Parathyroid adenoma (tissue), 2 donors: ENCODE measurements at regions not wholly inside any gene's neighbourhood (a gene's known extent, or its start where the extent isn't known, plus 50 kb on each side); places are given as distances from the start of the nearest gene placed in this dataset.

Experiments used
- H2AFZ ChIP-seq: fragments of 300-600 bp; sonication (generic); one replicate; pipeline ENCODE4 v1.7.0; 2017; ENCODE audit warnings: antibody characterized with exemption, mild to moderate bottlenecking
- H3K27ac ChIP-seq: fragments of 300-600 bp; sonication (generic); one replicate; pipeline ENCODE4 v1.7.0; 2017
- H3K27me3 ChIP-seq: fragments of 300-600 bp; sonication (generic); one replicate; pipeline ENCODE4 v1.7.0; 2017; ENCODE audit warnings: low read length; ENCODE audit not compliant: control insufficient read depth, insufficient read depth
- H3K36me3 ChIP-seq: fragments of 300-600 bp; sonication (generic); one replicate; pipeline ENCODE4 v1.7.0; 2017; ENCODE audit warnings: low read length; ENCODE audit not compliant: control insufficient read depth, insufficient read depth
- H3K4me1 ChIP-seq: fragments of 300-600 bp; sonication (generic); one replicate; pipeline ENCODE4 v1.7.0; 2017; ENCODE audit warnings: control low read depth
- H3K4me2 ChIP-seq: fragments of 300-600 bp; sonication (generic); one replicate; pipeline ENCODE4 v1.7.0; 2017; ENCODE audit warnings: low read length
- H3K4me3 ChIP-seq: fragments of 300-600 bp; sonication (generic); one replicate; pipeline ENCODE4 v1.7.0; 2017; ENCODE audit warnings: low read depth, low read length
- H3K79me2 ChIP-seq: fragments of 300-600 bp; sonication (generic); one replicate; pipeline ENCODE4 v1.7.0; 2017; ENCODE audit warnings: control low read depth
- H3K9ac ChIP-seq: fragments of 300-600 bp; sonication (generic); one replicate; pipeline ENCODE4 v1.7.0; 2017; ENCODE audit warnings: mild to moderate bottlenecking
- H3K9me3 ChIP-seq: fragments of 300-600 bp; sonication (generic); one replicate; pipeline ENCODE4 v1.7.0; 2017; ENCODE audit warnings: low read length; ENCODE audit not compliant: control insufficient read depth
- CTCF ChIP-seq: fragments of 300-600 bp; sonication (generic); IDR thresholded peaks from one replicate; pipeline ENCODE4 v1.7.0; 2017; ENCODE audit warnings: antibody characterized with exemption, mild to moderate bottlenecking
- donor health status: primary hyperparathyroidism.

- no peaks in the 10 kb centered on the region for H3K36me3 ChIP-seq
- TF ChIP-seq CTCF: no peak
- no peak overlapping the region for H2AFZ ChIP-seq
- H3K9ac ChIP-seq: no peak overlapping the region
- no peaks in the 10 kb centered on the region for H3K9me3 ChIP-seq
- H3K4me2 ChIP-seq: no peak overlapping the region
- H3K4me3 ChIP-seq: no peak overlapping the region
- no peaks in the 10 kb centered on the region for H3K27me3 ChIP-seq
- no peak overlapping the region for H3K27ac ChIP-seq
- no peaks in the 10 kb centered on the region for H3K4me1 ChIP-seq
- no peaks in the 10 kb centered on the region for H3K79me2 ChIP-seq
Observed at GRCh38 chr12:125399489-125399888, 334.3 kb downstream of the AACS start.

GRCh38 chr12:125402874-125403789, 337.9 kb downstream of the AACS start:
- Histone ChIP-seq H3K4me1 (no peaks in the 10 kb centered on the region), H3K27me3 (no peaks in the 10 kb centered on the region), H3K9me3 (no peaks in the 10 kb centered on the region), H3K79me2 (no peaks in the 10 kb centered on the region), H2AFZ (no peak overlapping the region), H3K27ac (no peak overlapping the region), H3K9ac (no peak overlapping the region), H3K4me2 (no peak overlapping the region), H3K4me3 (no peak overlapping the region), H3K36me3 (no peaks in the 10 kb centered on the region)
- TF ChIP-seq CTCF: peak; percentile 23

- no peaks in the 10 kb centered on the region for H3K79me2 ChIP-seq
- no peaks in the 10 kb centered on the region for H3K9me3 ChIP-seq
- no peak overlapping the region for H2AFZ ChIP-seq
- H3K4me1 ChIP-seq: no peaks in the 10 kb centered on the region
- no peak overlapping the region for H3K27ac ChIP-seq
- H3K36me3 ChIP-seq: no peaks in the 10 kb centered on the region
- H3K4me3 ChIP-seq: no peak overlapping the region
- no peak overlapping the region for H3K9ac ChIP-seq
- no peaks in the 10 kb centered on the region for H3K27me3 ChIP-seq
- H3K4me2 ChIP-seq: no peak overlapping the region
- no peak for TF ChIP-seq CTCF
Observed at GRCh38 chr12:125403843-125404242, 338.6 kb downstream of the AACS start.

GRCh38 chr12:125406131-125406530, 340.9 kb downstream of the AACS start:
- Histone ChIP-seq H2AFZ (no peak overlapping the region), H3K79me2 (no peaks in the 10 kb centered on the region), H3K4me1 (no peaks in the 10 kb centered on the region), H3K4me3 (no peak overlapping the region), H3K4me2 (no peak overlapping the region), H3K9me3 (no peaks in the 10 kb centered on the region), H3K9ac (no peak overlapping the region), H3K27me3 (no peaks in the 10 kb centered on the region), H3K36me3 (no peaks in the 10 kb centered on the region), H3K27ac (no peak overlapping the region)
- TF ChIP-seq CTCF: no peak

GRCh38 chr12:125408718-125409117, 343.5 kb downstream of the AACS start:
- Histone ChIP-seq H3K27me3 (no peaks in the 10 kb centered on the region), H3K36me3 (no peaks in the 10 kb centered on the region)
- no peak for TF ChIP-seq CTCF

More at GRCh38 chr12:125408718-125409117, 343.5 kb downstream of the AACS start:
- Histone ChIP-seq H3K9ac (no peak overlapping the region), H3K9me3 (no peaks in the 10 kb centered on the region), H2AFZ (no peak overlapping the region), H3K4me1 (no peaks in the 10 kb centered on the region), H3K4me3 (no peak overlapping the region), H3K27ac (no peak overlapping the region), H3K79me2 (no peaks in the 10 kb centered on the region), H3K4me2 (no peak overlapping the region)
